CD4-positive, alpha-beta T cell treated with Interferon gamma for 1 hour (primary cell): ENCODE measurements at regions not wholly inside any gene's neighbourhood (a gene's known extent, or its start where the extent isn't known, plus 50 kb on each side); places are given as distances from the start of the nearest gene placed in this dataset.

ENCODE experiments used
- DNase-seq: peaks from one replicate; pipeline ENCODE4 v3.0.0-alpha.2; 2020

- no peak for DNase-seq
Observed at GRCh38 chr13:47317356-47317755, 420.5 kb upstream of the HTR2A start.

- no peak for DNase-seq
Observed at GRCh38 chr13:47310401-47310800, 413.5 kb upstream of the HTR2A start.

- no peak for DNase-seq
Observed at GRCh38 chr13:47306991-47307390, 410.1 kb upstream of the HTR2A start.

- DNase-seq: no peak
Observed at GRCh38 chr13:47303626-47304025, 406.8 kb upstream of the HTR2A start.

- no peak for DNase-seq
Observed at GRCh38 chr13:47299304-47299703, 402.5 kb upstream of the HTR2A start.

- DNase-seq: no peak
Observed at GRCh38 chr13:47298506-47298905, 401.7 kb upstream of the HTR2A start.

- no peak for DNase-seq
Observed at GRCh38 chr13:47294691-47295090, 397.8 kb upstream of the HTR2A start.

GRCh38 chr13:47291107-47291656, 394.3 kb upstream of the HTR2A start:
- DNase-seq: no peak

GRCh38 chr13:47289567-47289966, 392.7 kb upstream of the HTR2A start:
- no peak for DNase-seq

- DNase-seq: no peak
Observed at GRCh38 chr13:47288546-47288945, 391.7 kb upstream of the HTR2A start.

GRCh38 chr13:47287291-47287751, 390.5 kb upstream of the HTR2A start:
- no peak for DNase-seq

- no peak for DNase-seq
Observed at GRCh38 chr13:47281991-47282390, 385.1 kb upstream of the HTR2A start.

GRCh38 chr13:47279920-47280319, 383.1 kb upstream of the HTR2A start:
- DNase-seq: no peak

GRCh38 chr13:47277774-47278173, 380.9 kb upstream of the HTR2A start:
- DNase-seq: no peak

GRCh38 chr13:47268270-47268669, 371.4 kb upstream of the HTR2A start:
- no peak for DNase-seq

GRCh38 chr13:47258384-47258783, 361.5 kb upstream of the HTR2A start:
- DNase-seq: no peak

GRCh38 chr13:47256618-47257017, 359.8 kb upstream of the HTR2A start:
- DNase-seq: no peak

- DNase-seq: no peak
Observed at GRCh38 chr13:47252627-47253026, 355.8 kb upstream of the HTR2A start.

GRCh38 chr13:47251771-47252170, 354.9 kb upstream of the HTR2A start:
- DNase-seq: no peak

GRCh38 chr13:47250146-47250545, 353.3 kb upstream of the HTR2A start:
- no peak for DNase-seq

- DNase-seq: no peak
Observed at GRCh38 chr13:47249266-47249665, 352.4 kb upstream of the HTR2A start.

GRCh38 chr13:47241446-47241845, 344.6 kb upstream of the HTR2A start:
- DNase-seq: no peak

GRCh38 chr13:47239025-47239424, 342.2 kb upstream of the HTR2A start:
- DNase-seq: no peak

- no peak for DNase-seq
Observed at GRCh38 chr13:47237571-47237970, 340.7 kb upstream of the HTR2A start.

GRCh38 chr13:47233734-47234133, 336.9 kb upstream of the HTR2A start:
- DNase-seq: no peak

GRCh38 chr13:47232516-47232915, 335.7 kb upstream of the HTR2A start:
- no peak for DNase-seq
